Nephron (organoid): ENCODE measurements at regions not wholly inside any gene's neighbourhood (a gene's known extent, or its start where the extent isn't known, plus 50 kb on each side); places are given as distances from the start of the nearest gene placed in this dataset.
A peak's percentile ranks its signal among the peaks of the same experiment; 100 is the strongest.

Source experiments
- H3K27ac Mint-ChIP-seq, 3 experiments: 2 replicates each; pipeline ENCODE4 v1.8.0; 2020; ENCODE audit warnings: mixed read lengths in 3 of 3, mild to moderate bottlenecking in 2 of 3, moderate library complexity in 1 of 3
- H3K27me3 Mint-ChIP-seq: 2 replicates; pipeline ENCODE4 v1.8.0; 2021; ENCODE audit warnings: low read depth, mild to moderate bottlenecking, moderate library complexity, mixed read lengths
- H3K36me3 Mint-ChIP-seq: 2 replicates; pipeline ENCODE4 v1.8.0; 2020; ENCODE audit warnings: low read depth, mixed read lengths
- H3K4me1 Mint-ChIP-seq: 2 replicates; pipeline ENCODE4 v1.8.0; 2020; ENCODE audit warnings: mixed read lengths
- H3K4me3 Mint-ChIP-seq, 3 experiments: 2 replicates each; pipeline ENCODE4 v1.8.0; 2020; ENCODE audit warnings: mild to moderate bottlenecking in 3 of 3, mixed read lengths in 3 of 3, moderate library complexity in 2 of 3
- H3K9me3 Mint-ChIP-seq: 2 replicates; pipeline ENCODE4 v1.8.0; 2020; ENCODE audit warnings: mixed read lengths
- TF ChIP-seq, protein P1 (sequence below), 3 experiments: fragments of 200-600 bp; sonication (generic); IDR thresholded peaks; one replicate each; pipeline ENCODE4 v1.5.0; 2021; ENCODE audit warnings: antibody characterized with exemption in 3 of 3; ENCODE audit not compliant: unreplicated experiment in 3 of 3

DNA sequence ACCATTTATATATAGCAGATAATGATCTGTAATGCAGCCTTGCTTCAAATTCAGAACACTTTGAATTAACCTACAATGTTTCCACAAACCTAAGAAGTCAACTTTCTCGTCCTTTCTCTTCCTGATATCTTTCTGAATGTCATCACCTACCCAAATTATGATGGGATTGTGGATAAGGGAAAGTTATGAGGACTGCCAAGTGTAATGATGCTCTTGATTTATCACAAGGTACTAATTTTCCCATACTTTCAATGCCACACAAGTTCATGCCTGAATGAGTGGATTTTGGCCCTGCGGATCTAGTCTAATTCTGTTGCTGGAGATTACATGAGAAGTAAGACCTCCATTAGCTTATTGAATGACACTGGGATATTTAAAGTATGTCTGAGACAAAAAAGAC is 82.6 kb upstream of the NANOGP8 start:
- Mint-ChIP-seq H3K27ac (peak overlapping the region in 2 of 3 experiments; percentile 17 to 80), H3K27me3 (peaks cover 4% of the 10 kb centered on the region), H3K4me3 (no peak overlapping the region), H3K36me3 (no peaks in the 10 kb centered on the region), H3K9me3 (no peaks in the 10 kb centered on the region), H3K4me1 (peaks cover 15% of the 10 kb centered on the region)
- TF ChIP-seq, protein P1, sequence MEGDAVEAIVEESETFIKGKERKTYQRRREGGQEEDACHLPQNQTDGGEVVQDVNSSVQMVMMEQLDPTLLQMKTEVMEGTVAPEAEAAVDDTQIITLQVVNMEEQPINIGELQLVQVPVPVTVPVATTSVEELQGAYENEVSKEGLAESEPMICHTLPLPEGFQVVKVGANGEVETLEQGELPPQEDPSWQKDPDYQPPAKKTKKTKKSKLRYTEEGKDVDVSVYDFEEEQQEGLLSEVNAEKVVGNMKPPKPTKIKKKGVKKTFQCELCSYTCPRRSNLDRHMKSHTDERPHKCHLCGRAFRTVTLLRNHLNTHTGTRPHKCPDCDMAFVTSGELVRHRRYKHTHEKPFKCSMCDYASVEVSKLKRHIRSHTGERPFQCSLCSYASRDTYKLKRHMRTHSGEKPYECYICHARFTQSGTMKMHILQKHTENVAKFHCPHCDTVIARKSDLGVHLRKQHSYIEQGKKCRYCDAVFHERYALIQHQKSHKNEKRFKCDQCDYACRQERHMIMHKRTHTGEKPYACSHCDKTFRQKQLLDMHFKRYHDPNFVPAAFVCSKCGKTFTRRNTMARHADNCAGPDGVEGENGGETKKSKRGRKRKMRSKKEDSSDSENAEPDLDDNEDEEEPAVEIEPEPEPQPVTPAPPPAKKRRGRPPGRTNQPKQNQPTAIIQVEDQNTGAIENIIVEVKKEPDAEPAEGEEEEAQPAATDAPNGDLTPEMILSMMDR (IDR thresholded peaks at IDR 0.05; ENCODE audit: unreplicated experiment in 3 of 3) = no peak

DNA sequence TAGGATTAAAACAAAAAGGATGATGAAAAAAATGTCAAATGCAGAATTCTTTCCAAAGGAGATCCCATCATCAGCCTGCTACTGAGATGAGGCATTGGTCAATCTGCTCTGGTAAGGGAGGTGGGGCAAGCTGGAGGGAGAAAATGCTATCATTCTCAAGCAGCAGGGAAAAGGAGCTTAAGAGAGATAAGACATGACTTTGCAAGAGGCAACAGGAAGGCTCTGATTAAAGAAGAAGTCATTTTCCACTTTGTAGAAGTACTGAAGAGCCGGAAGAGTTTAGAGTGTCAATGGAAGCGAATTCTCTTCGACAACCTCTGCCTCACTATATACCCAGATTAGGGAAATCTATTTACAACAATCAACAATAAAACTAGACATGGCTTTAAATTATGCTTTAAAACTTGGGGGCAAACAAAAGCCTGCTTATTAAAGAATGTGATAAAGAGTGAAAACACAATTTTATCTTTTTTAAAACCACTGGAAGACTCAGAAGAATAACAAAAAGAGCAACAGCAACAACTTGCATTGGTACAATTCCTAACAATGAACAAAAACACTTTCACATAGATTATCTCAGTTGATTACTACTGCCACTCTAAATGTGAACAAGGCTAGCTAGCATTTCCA is 81.8 kb upstream of the NANOGP8 start:
- H3K36me3 Mint-ChIP-seq = no peaks in the 10 kb centered on the region
- H3K9me3 Mint-ChIP-seq = no peaks in the 10 kb centered on the region
- H3K4me1 Mint-ChIP-seq = peaks cover 15% of the 10 kb centered on the region
- peaks cover 4% of the 10 kb centered on the region for H3K27me3 Mint-ChIP-seq
- H3K27ac Mint-ChIP-seq = peak overlapping the region in 1 of 3 experiments; percentile 66
- no peak overlapping the region for H3K4me3 Mint-ChIP-seq
- TF ChIP-seq, protein P1 (IDR thresholded peaks at IDR 0.05; ENCODE audit: unreplicated experiment in 3 of 3) = no peak

DNA sequence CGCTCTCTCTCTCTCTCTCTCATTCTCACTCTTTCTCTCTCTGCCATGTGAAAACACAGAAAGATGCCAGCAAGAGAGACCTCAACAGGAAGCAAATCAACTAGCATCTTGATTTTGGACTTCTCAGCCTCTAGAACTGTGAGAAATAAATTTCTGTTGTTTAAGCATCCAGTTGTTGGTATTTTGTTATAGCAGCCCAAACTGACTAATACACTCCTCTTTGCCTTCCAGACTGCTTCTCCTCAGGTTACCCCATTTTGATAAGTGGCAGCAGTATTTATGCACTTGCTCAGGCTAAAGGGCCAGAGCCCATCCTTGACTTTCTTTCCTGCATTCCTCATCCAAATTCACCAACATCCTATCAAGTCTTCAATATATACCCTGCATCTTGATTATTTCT is 76.6 kb upstream of the NANOGP8 start:
- H3K27me3 Mint-ChIP-seq = peaks cover 2% of the 10 kb centered on the region
- no peaks in the 10 kb centered on the region for H3K36me3 Mint-ChIP-seq
- no peak overlapping the region for H3K27ac Mint-ChIP-seq
- H3K4me1 Mint-ChIP-seq = peaks cover 6% of the 10 kb centered on the region
- TF ChIP-seq, protein P1 (IDR thresholded peaks at IDR 0.05; ENCODE audit: unreplicated experiment in 3 of 3) = no peak
- H3K4me3 Mint-ChIP-seq = no peak overlapping the region
- H3K9me3 Mint-ChIP-seq = no peaks in the 10 kb centered on the region

DNA sequence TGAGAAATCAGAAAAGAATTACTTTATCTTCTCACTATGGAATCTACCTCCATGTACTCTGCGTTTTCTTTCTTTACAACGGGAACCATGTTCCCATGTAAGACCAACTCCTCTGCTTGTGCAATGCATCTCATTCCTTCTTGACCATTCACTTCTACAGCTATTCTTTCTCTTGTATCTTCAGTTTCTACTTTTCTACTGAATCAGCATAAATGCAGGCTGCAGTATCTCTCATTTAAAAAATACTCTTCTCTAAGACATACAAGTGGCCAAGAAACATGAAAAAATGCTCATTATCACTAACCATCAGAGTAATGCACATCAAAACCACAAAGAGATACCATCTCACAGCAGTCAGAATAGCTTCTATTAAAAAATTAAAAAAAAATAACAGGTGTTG is 74.1 kb upstream of the NANOGP8 start:
- no peaks in the 10 kb centered on the region for H3K27me3 Mint-ChIP-seq
- no peaks in the 10 kb centered on the region for H3K36me3 Mint-ChIP-seq
- H3K9me3 Mint-ChIP-seq = no peaks in the 10 kb centered on the region
- H3K27ac Mint-ChIP-seq = peak overlapping the region in 1 of 3 experiments; percentile 2
- no peak overlapping the region for H3K4me3 Mint-ChIP-seq
- H3K4me1 Mint-ChIP-seq = peaks cover 4% of the 10 kb centered on the region
- TF ChIP-seq, protein P1 (IDR thresholded peaks at IDR 0.05; ENCODE audit: unreplicated experiment in 3 of 3) = no peak

DNA sequence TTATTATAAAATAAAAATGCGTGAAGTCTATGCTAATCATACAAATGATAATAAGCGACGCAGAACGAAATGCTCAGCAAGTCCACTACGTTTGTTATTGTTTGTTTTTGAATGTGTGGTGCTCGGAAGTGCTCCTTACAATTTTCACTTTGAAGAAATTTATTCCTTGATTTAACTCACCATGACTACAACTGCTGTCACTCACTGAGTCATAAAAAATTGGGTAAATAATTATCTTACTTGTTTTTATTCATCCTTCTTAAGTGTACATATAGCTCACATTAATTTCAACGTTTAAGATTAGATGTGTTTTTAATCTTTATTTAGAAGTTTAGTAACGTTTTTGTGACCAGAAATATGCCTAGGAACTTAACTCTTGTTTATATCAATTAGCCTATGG is 66.7 kb upstream of the NANOGP8 start:
- peaks cover 10% of the 10 kb centered on the region for H3K4me1 Mint-ChIP-seq
- no peaks in the 10 kb centered on the region for H3K36me3 Mint-ChIP-seq
- no peaks in the 10 kb centered on the region for H3K27me3 Mint-ChIP-seq
- no peaks in the 10 kb centered on the region for H3K9me3 Mint-ChIP-seq
- TF ChIP-seq, protein P1 (IDR thresholded peaks at IDR 0.05; ENCODE audit: unreplicated experiment in 3 of 3) = no peak
- H3K4me3 Mint-ChIP-seq = no peak overlapping the region
- no peak overlapping the region for H3K27ac Mint-ChIP-seq

DNA sequence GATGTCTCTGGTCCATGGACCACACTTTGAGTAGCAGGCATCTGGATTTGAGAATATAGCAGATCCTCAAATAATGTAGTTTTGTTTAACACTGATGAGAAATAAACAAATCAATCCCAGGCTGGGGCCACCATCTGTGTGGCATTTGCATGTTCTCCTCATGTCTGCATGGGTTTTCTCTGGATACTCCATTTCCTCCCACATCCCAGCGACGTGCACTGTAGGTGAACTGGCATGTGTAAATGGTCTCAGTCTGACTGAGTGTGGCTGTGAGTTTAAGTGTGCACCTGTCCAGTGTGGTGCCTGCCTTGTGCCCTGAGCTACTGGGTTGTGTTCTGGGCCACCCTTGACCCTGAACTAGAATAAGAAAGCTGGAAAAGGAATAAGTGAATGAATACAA is 66.3 kb upstream of the NANOGP8 start:
- Mint-ChIP-seq H3K9me3 (no peaks in the 10 kb centered on the region), H3K27me3 (no peaks in the 10 kb centered on the region), H3K4me3 (no peak overlapping the region), H3K27ac (no peak overlapping the region), H3K4me1 (peaks cover 10% of the 10 kb centered on the region), H3K36me3 (no peaks in the 10 kb centered on the region)
- TF ChIP-seq, protein P1 (IDR thresholded peaks at IDR 0.05; ENCODE audit: unreplicated experiment in 3 of 3) = no peak
